NCI-H226 (cell line): ENCODE measurements at regions not wholly inside any gene's neighbourhood (a gene's known extent, or its start where the extent isn't known, plus 50 kb on each side); places are given as distances from the start of the nearest gene placed in this dataset.
A peak's percentile ranks its signal among the peaks of the same experiment; 100 is the strongest.

ENCODE experiments used
- DNase-seq: peaks from one replicate; pipeline ENCODE4 v3.0.0-alpha.2; 2015

GRCh38 chr7:106480161-106480579 lies 180.8 kb downstream of the CCDC71L start:
- DNase-seq = no peak

- no peak for DNase-seq
Observed at GRCh38 chr7:106476751-106477150, 184.2 kb downstream of the CCDC71L start.

- no peak for DNase-seq
Observed at GRCh38 chr7:106472741-106473140, 188.0 kb upstream of the NAMPT start.

GRCh38 chr7:106471686-106472440 lies 187.1 kb upstream of the NAMPT start:
- no peak for DNase-seq

DNA sequence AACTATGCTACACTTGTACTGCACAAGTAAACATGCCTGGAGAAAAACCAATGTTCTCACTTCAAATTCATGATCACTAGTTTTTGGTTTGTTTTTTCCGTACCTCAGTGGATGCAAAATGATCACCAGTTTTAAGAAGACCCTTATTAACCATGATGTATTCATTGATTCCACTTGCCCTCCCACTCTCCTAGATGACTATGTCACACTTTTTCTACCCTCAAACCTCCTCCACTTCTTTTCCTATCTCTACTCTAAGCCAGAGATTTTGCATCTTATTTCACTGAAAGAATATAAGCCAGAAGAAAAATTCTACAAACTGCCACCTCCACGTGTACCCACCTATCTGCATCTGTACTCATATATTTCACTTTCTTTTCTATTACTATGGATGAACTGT lies 186.2 kb upstream of the NAMPT start:
- no peak for DNase-seq

DNA sequence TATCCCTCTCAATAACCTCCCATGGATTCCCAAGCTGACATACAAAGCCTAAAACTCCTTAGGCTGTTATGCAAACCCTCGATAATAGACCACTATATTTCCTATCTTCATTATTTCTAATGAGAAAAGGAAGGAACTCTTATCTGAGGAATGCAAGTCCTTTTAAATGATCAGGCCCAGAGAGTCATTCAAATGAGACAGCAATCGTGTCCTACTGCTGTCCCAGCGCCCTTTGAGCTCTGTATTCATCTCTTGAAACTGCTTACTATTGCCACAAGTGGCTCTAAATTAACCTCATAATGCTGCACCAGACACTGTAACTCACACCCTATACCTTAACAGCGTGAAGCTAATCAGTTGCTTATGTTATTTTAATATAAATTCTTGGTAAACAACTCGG lies 182.1 kb upstream of the NAMPT start:
- no peak for DNase-seq

DNA sequence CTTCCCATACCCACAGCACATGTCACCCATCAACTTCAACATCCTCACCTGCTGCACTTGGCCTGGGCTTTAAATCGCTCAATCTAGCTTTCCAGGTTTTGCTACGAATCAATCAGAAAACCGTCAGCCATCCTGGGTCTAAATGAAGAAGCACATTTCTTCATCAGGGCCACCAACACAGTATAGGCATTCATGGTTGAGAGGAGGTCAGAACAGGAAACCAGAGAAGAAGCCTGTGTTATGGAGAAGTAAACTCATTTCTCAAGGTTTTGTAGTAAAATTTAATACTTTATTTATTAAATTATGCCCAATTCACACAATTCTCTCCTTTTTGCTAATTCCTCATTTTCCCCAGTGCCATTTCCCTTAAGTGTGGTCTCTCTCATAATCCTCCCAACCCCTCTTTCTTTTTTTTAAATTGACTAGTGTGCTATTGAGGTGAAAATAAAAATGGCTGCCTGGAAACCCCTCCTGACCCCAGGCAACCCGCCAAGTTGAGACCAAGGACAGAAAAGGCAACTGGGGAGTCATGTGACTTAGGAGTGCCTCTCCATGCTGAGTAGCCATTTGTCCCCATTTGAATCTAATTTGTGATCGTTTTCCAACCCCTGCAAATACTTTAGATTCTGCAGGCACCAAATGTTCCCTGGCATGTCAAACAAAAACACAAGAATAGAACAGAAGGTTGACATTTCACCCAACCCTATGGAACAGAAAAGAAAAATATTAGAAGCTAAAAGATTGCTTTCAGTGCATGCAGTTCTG lies 181.1 kb upstream of the NAMPT start:
- DNase-seq = no peak

DNA sequence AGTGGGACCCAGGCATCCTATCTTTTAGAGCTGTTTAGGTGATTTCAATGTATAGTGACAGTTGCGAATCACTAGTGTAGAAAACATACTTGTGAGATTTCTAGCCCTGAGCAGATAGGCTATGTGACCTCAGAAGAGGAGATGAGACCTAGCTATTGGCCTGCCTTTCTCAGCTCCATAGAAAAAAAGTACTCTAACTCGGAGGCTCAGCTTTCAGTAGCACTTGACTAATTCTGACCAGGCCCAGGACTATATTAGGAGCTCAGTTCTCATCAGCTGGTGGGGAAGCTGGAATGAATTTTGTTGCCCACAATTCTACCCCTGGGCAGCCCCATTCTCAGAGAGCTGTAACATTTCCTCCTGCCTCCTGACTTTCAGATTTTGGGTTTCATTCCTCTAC lies 179.9 kb upstream of the NAMPT start:
- DNase-seq = no peak

- DNase-seq = no peak
Observed at GRCh38 chr7:106463851-106464611, 179.2 kb upstream of the NAMPT start.

GRCh38 chr7:106462914-106463482 lies 178.2 kb upstream of the NAMPT start:
- no peak for DNase-seq

GRCh38 chr7:106462365-106462859 lies 177.6 kb upstream of the NAMPT start:
- no peak for DNase-seq

GRCh38 chr7:106460792-106461254 lies 176.0 kb upstream of the NAMPT start:
- peak; percentile 70 for DNase-seq

- no peak for DNase-seq
Observed at GRCh38 chr7:106459397-106460072, 174.8 kb upstream of the NAMPT start.

- DNase-seq = no peak
Observed at GRCh38 chr7:106457678-106458077, 172.9 kb upstream of the NAMPT start.

DNA sequence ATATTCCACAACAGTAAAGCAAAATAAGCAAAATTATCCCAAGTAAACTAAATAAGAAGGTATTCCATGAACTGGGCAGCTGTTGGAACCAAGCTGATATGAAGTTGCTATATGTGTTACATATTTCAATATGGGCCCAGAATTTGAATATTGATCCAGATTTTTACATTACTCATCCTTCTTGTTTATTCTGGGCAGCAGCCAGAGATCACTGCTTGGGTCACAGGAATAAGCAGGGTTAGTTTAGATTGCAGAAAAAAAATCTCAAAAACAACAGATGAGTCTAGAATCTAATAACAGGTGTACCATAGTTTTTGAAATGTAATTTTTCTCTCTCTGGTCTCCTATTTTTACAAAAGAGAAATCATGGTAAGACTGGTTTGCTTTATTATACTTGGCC lies 171.5 kb upstream of the NAMPT start:
- DNase-seq = no peak

DNA sequence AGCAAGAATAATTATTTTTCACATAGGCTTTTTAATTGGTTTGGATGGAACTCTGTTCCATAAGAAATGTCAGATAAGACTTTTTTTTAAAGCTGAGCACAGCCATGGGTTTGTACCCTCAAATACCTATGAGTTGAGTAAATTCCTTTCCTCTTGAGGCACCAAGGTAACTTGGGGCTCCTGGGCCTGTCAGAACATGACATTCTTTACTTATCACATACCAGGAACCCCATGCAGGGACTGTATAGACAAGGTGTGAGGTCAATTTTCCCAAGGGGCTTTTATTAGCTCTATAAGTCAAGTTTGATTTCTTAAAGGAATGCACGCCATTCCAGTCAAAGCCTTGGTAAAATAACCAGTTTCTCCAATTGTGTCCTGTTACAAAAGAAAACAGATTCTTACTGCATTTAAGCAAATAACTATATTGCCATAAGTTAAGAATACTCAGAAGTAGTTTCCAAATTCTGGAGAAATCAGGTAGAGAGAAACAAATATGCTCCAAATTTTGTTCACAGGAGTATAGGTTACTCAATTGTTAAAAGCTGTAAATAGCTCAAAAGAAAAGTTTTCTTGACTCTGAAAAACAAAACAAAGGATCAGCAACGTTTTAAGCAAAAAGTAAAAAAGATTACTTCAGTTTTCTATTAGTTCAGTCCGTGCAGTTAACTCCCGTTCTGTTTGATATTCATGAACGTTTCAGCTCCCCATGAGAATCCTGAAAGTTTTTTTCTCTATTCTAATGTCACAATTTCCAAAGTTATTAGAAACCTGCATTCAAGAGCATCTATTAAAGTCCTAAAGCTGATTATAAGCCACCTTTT lies 167.5 kb upstream of the NAMPT start:
- no peak for DNase-seq

DNA sequence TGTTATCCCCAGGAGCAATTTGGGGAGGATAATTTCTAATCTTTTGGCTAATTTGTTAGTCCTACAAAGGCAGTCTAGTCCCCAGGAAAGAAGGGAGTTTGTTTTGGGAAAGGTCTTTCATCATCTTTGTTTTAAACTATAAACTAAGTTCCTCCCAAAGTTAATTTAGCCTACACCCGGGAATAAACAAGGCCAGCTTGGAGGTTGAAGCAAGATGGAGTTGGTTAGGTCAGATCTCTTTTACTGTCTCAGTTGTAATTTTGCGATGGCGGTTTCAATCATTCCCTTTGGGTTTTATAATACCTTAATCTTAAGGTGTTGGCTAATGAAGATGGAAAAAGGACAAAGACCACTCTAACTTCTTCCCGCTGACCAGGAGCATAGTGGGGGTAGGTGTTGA lies 166.4 kb upstream of the NAMPT start:
- no peak for DNase-seq

- peak; percentile 83 for DNase-seq
Observed at GRCh38 chr7:106450716-106451115, 165.9 kb upstream of the NAMPT start.

DNA sequence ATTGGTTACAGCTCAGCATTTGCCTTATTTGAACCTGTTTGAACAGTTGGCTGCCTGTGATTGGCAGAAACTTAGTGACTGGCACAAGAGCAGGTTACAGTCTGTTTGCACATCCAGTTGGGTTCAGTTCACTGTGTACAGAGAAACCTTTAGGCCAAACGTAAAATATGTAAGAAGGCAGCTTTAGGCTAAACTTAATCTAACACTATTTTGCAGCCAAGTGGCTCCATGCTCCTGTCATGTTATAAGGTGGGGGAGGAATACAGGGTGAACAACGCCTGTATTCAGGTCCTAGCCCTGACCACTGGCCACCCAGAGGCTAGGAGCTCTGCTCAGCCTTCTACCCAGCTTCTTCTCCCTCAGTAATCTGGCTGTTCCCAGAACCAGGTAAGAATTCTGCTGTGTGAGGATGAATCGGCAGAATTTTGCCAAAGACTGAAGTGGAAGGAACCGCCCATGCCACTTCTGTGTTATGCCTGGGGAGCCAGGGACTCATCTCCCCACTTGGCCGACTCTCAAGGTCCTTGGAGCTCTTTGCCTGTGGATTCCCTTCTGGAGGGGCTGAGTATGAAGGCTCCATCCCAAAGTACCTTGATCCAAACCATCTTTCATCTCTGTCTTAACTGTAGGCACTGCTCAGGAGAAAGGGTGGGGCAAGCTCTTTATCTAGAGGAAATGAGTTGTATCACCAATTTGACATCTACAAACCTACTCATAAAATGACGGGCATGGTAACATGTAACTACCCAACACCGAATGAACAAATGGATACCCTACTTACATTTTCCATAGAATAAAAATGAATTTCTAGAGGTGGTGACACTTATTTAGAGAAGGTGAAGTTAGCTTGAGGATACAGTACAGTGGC lies 164.4 kb upstream of the NAMPT start:
- DNase-seq = peak; percentile 62

DNA sequence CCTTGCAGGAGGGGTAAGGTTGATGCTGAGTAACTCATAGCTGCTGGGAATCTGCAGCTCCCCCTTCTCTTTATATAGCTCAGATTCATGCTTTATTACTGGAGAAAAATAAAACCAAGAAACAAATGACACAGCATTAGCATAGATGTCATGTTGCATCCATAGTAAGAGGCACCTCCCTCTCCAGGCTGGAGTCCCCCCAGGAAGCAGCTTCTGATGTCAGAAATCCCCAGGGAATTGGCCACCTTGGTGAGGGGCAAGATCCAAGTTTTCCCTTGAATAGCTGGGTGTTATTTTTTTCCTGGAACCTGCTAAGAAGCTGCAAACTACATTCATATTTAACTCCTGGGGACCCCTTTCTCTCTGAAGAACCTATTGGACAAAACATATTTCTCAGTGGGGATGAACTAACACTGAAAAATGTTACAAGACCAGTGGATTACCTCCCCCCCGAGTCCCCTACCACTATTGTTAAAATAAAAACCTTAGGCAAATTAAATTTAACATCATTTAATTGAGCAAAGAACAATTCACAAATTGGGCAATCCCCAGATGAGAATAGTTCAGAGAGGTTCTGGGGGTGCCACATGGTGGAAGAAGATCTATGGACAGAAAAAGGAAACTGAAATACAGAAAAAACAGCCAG lies 163.7 kb upstream of the NAMPT start:
- DNase-seq = no peak
